ENCODE measurements at regions not wholly inside any gene's neighbourhood (a gene's known extent, or its start where the extent isn't known, plus 50 kb on each side); places are given as distances from the start of the nearest gene placed in this dataset.

DNA sequence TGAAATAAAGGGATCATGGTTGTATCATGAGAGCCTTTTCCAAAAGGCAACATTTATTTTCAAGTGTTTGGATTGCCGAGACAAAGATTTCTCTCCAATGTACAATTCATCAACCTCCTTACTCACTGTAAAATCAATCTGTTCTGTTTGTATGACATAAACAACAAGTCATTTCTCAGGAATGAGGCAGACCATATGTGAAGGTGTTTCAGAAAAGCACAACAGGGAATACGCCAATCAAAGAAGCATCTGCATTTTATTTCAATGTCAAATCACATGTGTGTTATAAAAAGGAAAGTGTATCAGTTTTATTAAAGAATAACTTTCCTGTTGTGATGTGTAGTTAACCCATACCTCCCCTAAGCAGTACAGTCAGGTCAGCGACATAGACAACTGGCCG is 653.7 kb downstream of the TFAP2A start:
- no peak overlapping the region for H3K4me3 ChIP-seq
- 89 to 94% methylated on average over 4 of the region's 4 CpGs for WGBS, 2 donors
- intact Hi-C loops (cut with DNase I): no loop called here

DNA sequence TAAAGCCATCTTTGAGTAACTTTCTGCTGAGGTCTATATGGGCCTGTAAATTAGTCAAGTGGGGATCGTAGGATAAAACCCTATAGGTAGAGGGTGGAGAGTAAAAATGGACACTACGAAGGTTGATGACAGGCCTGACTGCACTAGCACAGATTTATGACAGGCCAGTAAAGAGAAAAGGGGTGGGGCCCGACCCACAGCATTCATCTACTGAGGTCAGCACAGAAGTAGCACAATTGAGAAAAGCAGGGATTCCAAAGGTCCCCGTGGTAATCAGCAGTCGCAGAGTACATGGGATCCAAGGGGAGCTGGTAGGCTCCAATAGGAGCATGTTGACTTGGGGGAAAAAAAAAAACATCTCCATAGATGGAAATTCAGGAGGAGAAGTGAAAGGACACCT is 660.4 kb downstream of the TFAP2A start:
- WGBS, 2 donors: 76 to 79% methylated on average over 5 of the region's 5 CpGs
- DNase-seq (no peak), ATAC-seq (no peak)
- H3K4me1 ChIP-seq: no peaks in the 10 kb centered on the region
- H3K4me3 ChIP-seq: no peak overlapping the region
- TF ChIP-seq, protein P1, sequence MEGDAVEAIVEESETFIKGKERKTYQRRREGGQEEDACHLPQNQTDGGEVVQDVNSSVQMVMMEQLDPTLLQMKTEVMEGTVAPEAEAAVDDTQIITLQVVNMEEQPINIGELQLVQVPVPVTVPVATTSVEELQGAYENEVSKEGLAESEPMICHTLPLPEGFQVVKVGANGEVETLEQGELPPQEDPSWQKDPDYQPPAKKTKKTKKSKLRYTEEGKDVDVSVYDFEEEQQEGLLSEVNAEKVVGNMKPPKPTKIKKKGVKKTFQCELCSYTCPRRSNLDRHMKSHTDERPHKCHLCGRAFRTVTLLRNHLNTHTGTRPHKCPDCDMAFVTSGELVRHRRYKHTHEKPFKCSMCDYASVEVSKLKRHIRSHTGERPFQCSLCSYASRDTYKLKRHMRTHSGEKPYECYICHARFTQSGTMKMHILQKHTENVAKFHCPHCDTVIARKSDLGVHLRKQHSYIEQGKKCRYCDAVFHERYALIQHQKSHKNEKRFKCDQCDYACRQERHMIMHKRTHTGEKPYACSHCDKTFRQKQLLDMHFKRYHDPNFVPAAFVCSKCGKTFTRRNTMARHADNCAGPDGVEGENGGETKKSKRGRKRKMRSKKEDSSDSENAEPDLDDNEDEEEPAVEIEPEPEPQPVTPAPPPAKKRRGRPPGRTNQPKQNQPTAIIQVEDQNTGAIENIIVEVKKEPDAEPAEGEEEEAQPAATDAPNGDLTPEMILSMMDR (IDR thresholded peaks at IDR 0.05): no peak
- no peaks in the 10 kb centered on the region for H3K36me3 ChIP-seq
- H3K9me3 ChIP-seq: peaks cover 0 to 3% (median 0%) of the 10 kb centered on the region in 11 donors
- intact Hi-C loops (cut with DNase I): no loop called here
- no peaks in the 10 kb centered on the region for H3K27me3 ChIP-seq
- H3K27ac ChIP-seq: no peak overlapping the region

More for the DNA sequence above, 653.7 kb downstream of the TFAP2A start:
- Histone ChIP-seq H3K27ac (no peak overlapping the region), H3K9me3 (no peaks in the 10 kb centered on the region), H3K4me1 (no peaks in the 10 kb centered on the region), H3K36me3 (no peaks in the 10 kb centered on the region), H3K27me3 (peaks cover 0 to 7% (median 0%) of the 10 kb centered on the region in 7 donors)
- DNase-seq: no peak
- ATAC-seq: no peak
- TF ChIP-seq, protein P1 (IDR thresholded peaks at IDR 0.05): no peak

DNA sequence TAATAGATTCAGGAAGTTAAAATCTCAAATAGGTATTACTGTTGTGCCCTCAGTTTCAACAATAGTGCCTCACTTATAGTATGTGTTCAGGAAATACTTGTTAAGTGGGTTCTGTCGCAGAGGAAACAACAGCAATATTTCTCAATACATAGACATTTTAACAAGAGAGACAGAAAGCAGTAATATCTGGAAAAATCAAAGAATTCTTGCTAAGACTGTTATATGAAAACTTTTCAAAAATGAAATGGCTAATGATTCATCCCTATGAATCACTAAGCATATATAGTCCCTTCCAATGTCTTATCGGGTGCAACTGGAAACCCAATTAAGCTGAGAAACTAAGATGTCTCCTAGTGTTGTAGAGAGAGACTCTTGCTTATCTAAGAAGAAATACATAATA is 668.9 kb downstream of the TFAP2A start:
- WGBS, 2 donors: 87 to 94% methylated on average over 2 of the region's 2 CpGs
- DNase-seq: no peak
- no peak overlapping the region for H3K4me3 ChIP-seq
- H3K36me3 ChIP-seq: no peaks in the 10 kb centered on the region
- H3K4me1 ChIP-seq: no peaks in the 10 kb centered on the region
- TF ChIP-seq, protein P1 (IDR thresholded peaks at IDR 0.05): no peak
- no peak for ATAC-seq
- intact Hi-C loops (cut with DNase I): no loop called here
- no peaks in the 10 kb centered on the region for H3K27me3 ChIP-seq
- H3K27ac ChIP-seq: no peak overlapping the region
- H3K9me3 ChIP-seq: no peaks in the 10 kb centered on the region

DNA sequence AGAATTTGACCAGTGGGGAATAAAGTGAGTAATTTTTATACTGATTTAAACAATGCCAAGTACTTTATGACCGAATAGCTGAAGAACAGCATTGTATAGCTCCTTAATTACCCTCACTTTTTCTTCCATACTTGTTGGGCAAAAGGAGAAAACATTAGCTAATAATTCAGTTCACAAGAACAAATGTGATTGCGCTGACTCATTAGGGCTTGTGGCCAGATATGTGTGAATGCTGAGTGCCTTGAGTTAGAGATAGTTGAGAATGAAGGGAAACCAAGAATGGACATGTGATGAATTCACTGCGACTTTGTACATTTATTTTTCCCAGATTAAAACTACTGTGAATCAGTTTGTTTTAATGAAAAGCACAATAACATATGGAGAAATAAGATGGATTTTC is 669.4 kb downstream of the TFAP2A start:
- Histone ChIP-seq H3K27ac (no peak overlapping the region), H3K4me3 (no peak overlapping the region), H3K27me3 (no peaks in the 10 kb centered on the region), H3K4me1 (no peaks in the 10 kb centered on the region), H3K9me3 (no peaks in the 10 kb centered on the region), H3K36me3 (no peaks in the 10 kb centered on the region)
- TF ChIP-seq, protein P1 (IDR thresholded peaks at IDR 0.05): no peak
- DNase-seq (no peak), ATAC-seq (no peak)
- 56 to 57% methylated on average over 3 of the region's 3 CpGs for WGBS, 2 donors
- intact Hi-C loops (cut with DNase I): no loop called here
